GM18498 (cell line): ENCODE measurements at regions not wholly inside any gene's neighbourhood (a gene's known extent, or its start where the extent isn't known, plus 50 kb on each side); places are given as distances from the start of the nearest gene placed in this dataset.

ENCODE experiments used
- ATAC-seq: cut with Tn5 transposase; IDR thresholded peaks from one replicate; pipeline ENCODE4 v1.9.1; 2021; ENCODE audit warnings: mild to moderate bottlenecking, moderate library complexity; ENCODE audit not compliant: unreplicated experiment

DNA sequence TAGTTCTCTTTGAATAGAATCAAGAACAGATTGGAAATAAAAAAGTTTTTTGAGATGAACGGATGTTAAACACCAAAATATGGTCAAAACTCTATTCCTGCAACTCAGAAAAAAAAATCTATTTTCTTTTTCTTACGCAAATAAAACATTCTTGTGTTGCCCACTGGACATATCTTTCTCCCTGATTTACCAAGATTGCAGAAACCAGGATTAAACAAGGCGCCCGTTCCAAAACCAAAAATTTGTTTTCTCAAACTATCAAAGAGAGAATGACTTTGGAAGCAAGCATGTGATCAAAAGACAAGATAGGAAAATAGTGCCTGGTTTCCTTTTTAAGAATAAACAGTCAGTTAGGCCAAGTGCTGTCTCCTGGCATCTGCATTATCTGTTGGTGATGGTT is 273.1 kb downstream of the CLIC5 start:
- ATAC-seq: no peak

GRCh38 chr6:45741437-45742171 is 274.1 kb downstream of the CLIC5 start:
- peak; percentile 60 for ATAC-seq

GRCh38 chr6:45739058-45739457 is 276.6 kb downstream of the CLIC5 start:
- ATAC-seq: no peak

- peak; percentile 6 for ATAC-seq
Observed at GRCh38 chr6:45738057-45738455, 277.6 kb downstream of the CLIC5 start.

DNA sequence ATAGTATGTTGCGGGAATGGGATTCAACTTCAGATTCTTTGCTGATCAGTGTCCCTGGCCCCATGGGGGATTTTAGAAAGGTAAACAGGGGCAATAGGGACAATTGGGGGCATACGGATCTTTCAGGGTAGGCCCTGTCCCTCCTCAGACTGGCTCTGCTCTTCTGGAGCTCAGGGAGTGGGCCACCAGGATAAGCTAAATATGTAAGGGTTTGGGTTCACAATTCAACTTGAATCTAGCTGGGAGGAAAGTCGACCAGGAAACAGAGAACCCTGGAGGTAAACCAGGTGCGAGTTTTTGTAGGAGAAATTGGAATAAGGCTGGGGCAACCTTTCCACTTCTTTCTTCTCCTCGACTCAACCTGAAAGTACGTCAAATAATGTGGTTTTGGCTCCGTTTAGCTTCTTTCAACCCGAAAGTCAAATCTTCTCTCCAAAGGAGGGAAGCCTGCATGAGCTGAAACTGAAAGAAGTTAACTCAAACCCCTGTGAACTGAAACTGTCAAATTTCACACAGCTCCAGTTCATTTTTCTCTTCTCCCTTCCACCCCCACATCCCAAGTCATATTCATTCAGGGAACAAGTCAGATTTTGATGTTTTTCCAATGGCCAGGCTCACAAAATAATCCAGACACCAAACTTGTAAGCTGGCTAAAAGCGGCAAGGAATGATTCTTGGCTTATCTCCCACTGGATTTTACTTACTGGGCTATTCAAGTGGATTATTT is 278.2 kb downstream of the CLIC5 start:
- peak; percentile 74 for ATAC-seq

DNA sequence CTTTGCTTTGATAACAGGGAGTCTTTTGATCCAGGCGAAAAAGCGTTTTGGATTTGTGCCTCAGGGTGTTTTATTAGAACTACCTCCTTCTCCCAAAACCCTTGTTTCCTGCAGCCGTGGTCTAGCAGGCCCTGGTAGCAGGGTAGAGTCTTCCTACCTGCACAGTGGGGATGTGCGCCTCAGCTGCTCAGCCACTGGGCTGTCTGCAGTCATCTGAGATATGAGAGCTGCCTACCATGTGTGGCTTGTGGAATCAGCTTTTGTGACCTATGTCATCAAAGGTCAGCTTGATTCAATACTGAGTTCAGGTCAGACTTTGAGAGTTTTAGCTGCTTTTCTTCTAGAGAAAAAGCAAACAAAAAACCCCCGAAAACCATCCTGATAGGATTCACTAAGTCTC is 279.5 kb downstream of the CLIC5 start:
- ATAC-seq: no peak

GRCh38 chr6:45732731-45733130 is 282.9 kb downstream of the CLIC5 start:
- ATAC-seq: no peak

DNA sequence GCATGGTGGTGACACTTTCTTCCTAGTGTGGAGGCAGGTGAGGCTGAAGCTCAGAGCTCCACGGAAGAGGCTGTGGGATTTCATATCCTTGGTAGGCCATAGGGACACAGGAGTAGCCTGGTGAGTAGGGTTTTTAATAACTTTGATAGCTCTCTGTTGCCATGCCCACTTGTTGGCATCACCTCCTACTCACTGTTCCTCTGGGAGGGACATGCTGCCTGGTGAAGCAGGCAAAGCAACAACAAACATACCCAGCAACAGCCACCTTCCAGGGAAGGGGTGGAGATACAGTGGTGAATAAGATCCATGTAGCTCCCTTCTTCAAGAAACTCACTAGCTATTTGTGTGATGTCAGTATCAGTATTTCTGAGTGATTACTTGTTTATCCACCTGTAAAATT is 285.4 kb downstream of the CLIC5 start:
- ATAC-seq: no peak

GRCh38 chr6:45728674-45729073 is 287.0 kb downstream of the CLIC5 start:
- ATAC-seq: no peak

DNA sequence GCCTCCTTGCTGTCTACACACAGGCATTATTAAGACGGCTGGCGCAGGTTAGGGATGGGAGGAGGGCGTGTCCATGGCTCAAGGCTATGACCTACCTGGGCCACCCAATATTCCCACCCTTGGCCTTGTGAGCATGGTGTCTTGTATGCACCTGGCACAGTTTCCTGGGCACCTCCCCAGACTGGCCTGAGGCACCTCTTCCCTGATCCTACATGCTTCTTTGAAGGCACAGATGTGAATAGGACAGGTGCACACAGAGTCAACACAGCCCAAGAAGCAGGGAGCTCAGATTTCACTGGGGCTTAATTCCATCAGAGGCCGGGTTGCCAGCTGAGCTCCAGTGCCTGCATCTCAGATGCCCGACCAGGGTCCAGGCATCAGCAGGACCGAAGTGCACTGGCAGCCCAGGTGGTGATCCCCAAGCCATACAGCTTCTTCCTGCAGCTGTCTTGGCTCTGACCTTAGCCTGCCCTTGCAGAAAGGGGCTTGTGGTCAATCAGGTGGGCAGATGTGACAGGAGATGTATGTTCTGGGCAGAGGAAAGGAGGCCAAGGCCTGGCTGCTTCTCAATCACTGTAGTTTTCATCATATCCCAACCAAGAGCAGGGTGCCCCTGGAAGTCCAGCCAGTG is 287.7 kb downstream of the CLIC5 start:
- no peak for ATAC-seq

DNA sequence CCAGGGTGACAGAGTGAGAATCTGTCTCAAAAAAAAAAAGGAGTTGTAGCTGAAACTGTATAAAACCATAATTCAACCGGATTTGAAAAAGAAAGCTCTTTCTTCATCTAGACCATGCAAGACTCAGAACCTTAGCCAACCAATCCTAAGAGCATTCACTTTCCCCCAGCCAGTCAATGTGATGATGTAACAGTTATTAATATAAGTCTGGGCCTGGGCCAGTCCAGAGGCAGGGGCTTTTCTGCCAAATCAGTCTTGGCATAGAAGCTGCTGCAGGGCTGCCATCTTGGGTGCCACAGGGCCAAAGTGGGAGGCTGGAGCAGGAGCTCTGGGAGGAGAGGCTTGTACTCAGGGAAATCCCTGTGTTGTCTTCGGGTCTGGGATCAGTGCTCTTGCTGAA is 288.4 kb downstream of the CLIC5 start:
- ATAC-seq: no peak

DNA sequence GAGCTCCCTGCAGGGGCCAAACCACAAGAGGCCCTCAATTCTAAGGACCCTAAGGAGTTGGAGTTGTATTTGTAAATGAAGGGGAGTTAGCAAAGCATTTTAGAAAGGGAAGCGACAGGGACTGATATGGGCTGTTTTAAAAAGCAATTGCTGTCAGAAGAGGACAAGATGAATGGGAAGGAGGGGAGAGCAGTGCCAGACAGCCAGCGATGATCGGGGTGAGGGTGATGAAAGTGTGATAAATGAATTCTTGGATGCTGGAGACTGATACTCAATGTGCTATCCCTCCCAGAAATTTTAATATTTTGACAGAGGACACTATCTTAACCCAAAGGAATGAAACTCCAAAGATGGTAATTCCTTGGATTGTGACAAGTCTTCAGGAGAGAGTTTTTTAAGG is 289.2 kb downstream of the CLIC5 start:
- no peak for ATAC-seq

DNA sequence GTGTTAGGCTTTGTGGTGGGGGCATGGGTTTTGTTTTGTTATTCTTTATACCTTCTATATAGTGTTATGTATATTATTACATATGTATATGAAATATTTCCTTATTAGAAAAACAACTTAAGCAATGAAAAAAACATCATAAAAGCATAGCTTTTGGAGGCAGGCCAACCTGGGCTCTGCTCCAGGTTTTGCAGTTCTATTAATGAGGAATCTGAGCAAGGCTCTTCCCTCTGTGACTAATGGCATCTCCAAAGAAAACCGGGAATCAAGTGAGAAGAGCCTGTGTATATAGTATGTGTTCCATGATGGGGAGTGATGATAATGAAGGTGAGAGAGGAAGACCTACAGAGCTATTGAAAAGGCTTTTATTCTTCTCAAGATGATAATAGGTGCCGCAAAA is 291.1 kb downstream of the CLIC5 start:
- ATAC-seq: no peak

GRCh38 chr6:45724027-45724426 is 291.6 kb downstream of the CLIC5 start:
- no peak for ATAC-seq

- no peak for ATAC-seq
Observed at GRCh38 chr6:45722876-45723275, 292.8 kb downstream of the CLIC5 start.

GRCh38 chr6:45721665-45722064 is 294.0 kb downstream of the CLIC5 start:
- ATAC-seq: no peak

GRCh38 chr6:45718871-45719270 is 296.8 kb downstream of the CLIC5 start:
- ATAC-seq: no peak

GRCh38 chr6:45718131-45718530 is 297.5 kb downstream of the CLIC5 start:
- no peak for ATAC-seq

DNA sequence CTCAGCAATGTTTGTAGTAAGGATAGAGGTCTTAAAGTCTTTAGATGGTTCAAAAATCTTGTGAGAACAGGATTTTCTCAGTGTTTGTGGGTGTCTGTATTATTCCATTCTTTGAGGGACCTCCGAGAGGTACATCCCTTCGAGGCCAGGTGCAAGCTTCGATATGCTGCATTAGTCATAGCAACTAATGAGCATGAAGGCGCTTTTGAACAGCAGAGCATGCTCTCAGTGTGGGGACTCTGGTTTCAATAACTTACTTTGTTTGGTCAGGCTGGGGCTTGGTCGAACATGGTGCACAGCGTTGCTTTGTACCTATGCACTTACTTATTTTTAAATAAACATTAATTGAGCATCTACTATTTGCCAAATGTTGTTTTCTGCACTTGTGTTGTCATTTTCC is 297.9 kb downstream of the CLIC5 start:
- no peak for ATAC-seq

GRCh38 chr6:45717027-45717426 is 298.6 kb downstream of the CLIC5 start:
- no peak for ATAC-seq

DNA sequence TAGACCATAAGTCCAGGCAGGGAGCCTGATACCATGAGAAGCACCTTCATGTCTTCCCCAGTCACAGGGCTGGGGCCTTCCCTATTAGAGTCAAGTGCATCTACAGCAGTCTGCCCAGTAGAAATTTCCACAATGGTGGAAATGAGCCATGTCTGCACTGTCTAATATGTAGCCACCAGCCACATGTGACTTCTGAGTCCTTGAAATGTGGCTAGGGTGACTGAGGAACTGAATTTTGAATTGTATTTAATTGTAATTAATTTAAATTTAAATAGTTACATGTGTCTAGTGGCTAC is 300.2 kb downstream of the CLIC5 start:
- ATAC-seq: no peak

- peak; percentile 32 for ATAC-seq
Observed at GRCh38 chr6:45714741-45715507, 300.7 kb downstream of the CLIC5 start.
